Neural cell (in vitro differentiated cells): ENCODE measurements at regions not wholly inside any gene's neighbourhood (a gene's known extent, or its start where the extent isn't known, plus 50 kb on each side); places are given as distances from the start of the nearest gene placed in this dataset.

Experiments
- CTCF ChIP-seq: fragments of 450-650 bp; IDR thresholded peaks from 2 replicates; pipeline ENCODE4 v1.5.1; 2014; ENCODE audit warnings: antibody characterized with exemption, mild to moderate bottlenecking, moderate library complexity; ENCODE audit not compliant: poor library complexity, severe bottlenecking
- EP300 ChIP-seq: fragments of 450-650 bp; conservative IDR thresholded peaks from 2 replicates; pipeline ENCODE4 v1.6.1; 2014; ENCODE audit warnings: antibody characterized with exemption, mild to moderate bottlenecking, moderate library complexity; ENCODE audit not compliant: poor library complexity, severe bottlenecking
- EZH2 ChIP-seq: fragments of 200-600, 300-800 bp; shearing (Covaris generic), sonication (generic); IDR thresholded peaks from 2 replicates; pipeline ENCODE4 v1.6.1; 2014; ENCODE audit warnings: antibody characterized with exemption, low read length, borderline replicate concordance, mild to moderate bottlenecking; ENCODE audit not compliant: insufficient read depth, poor library complexity, severe bottlenecking
- MXI1 ChIP-seq: fragments of 450-650 bp; conservative IDR thresholded peaks from 2 replicates; pipeline ENCODE4 v1.6.1; 2014; ENCODE audit warnings: antibody characterized with exemption, mild to moderate bottlenecking; ENCODE audit not compliant: poor library complexity, severe bottlenecking
- POLR2AphosphoS5 ChIP-seq: IDR thresholded peaks from 2 replicates; pipeline ENCODE4 v1.6.1; 2012
- REST ChIP-seq: IDR thresholded peaks from 2 replicates; pipeline ENCODE4 v1.6.1; 2012; ENCODE audit warnings: borderline replicate concordance
- SMC3 ChIP-seq: fragments of 450-650 bp; conservative IDR thresholded peaks from 2 replicates; pipeline ENCODE4 v1.6.1; 2014; ENCODE audit warnings: antibody characterized with exemption, mild to moderate bottlenecking, moderate library complexity; ENCODE audit not compliant: poor library complexity

GRCh38 chr1:90354704-90355103, 359.8 kb downstream of the ZNF326 start:
- TF ChIP-seq POLR2AphosphoS5: no peak
- TF ChIP-seq EZH2: no peak
- no peak for TF ChIP-seq REST
- TF ChIP-seq CTCF: no peak
- no peak for TF ChIP-seq MXI1
- no peak for TF ChIP-seq SMC3
- TF ChIP-seq EP300: no peak
